GM19351 (cell line): ENCODE measurements at regions not wholly inside any gene's neighbourhood (a gene's known extent, or its start where the extent isn't known, plus 50 kb on each side); places are given as distances from the start of the nearest gene placed in this dataset.
"Not testable (repeated sequence)": the region's sequence is repeated elsewhere in the genome, so short reads cannot be mapped to it uniquely, and the experiment has no call there.

Source experiments
- ATAC-seq: cut with Tn5 transposase; IDR thresholded peaks from one replicate; pipeline ENCODE4 v1.9.1; 2021; ENCODE audit warnings: mild to moderate bottlenecking, moderate library complexity; ENCODE audit not compliant: unreplicated experiment

GRCh38 chr6:28621268-28621667 lies 95.6 kb downstream of the GPX5 start:
- ATAC-seq = not testable (repeated sequence)

GRCh38 chr6:28623242-28623641 lies 97.6 kb downstream of the GPX5 start:
- not testable (repeated sequence) for ATAC-seq

- not testable (repeated sequence) for ATAC-seq
Observed at GRCh38 chr6:28626386-28626785, 100.7 kb downstream of the GPX5 start.

GRCh38 chr6:28632326-28632851 lies 106.7 kb downstream of the GPX5 start:
- ATAC-seq = no peak

GRCh38 chr6:28633445-28634215 lies 107.9 kb downstream of the GPX5 start:
- no peak for ATAC-seq

GRCh38 chr6:28634411-28634760 lies 108.7 kb downstream of the GPX5 start:
- no peak for ATAC-seq

GRCh38 chr6:28634761-28635546 lies 109.3 kb downstream of the GPX5 start:
- ATAC-seq = no peak

GRCh38 chr6:28635547-28636158 lies 110.0 kb downstream of the GPX5 start:
- ATAC-seq = no peak

- no peak for ATAC-seq
Observed at GRCh38 chr6:28638787-28639430, 113.2 kb downstream of the GPX5 start.

- ATAC-seq = not testable (repeated sequence)
Observed at GRCh38 chr6:28639445-28640290, 114.0 kb downstream of the GPX5 start.

- no peak for ATAC-seq
Observed at GRCh38 chr6:28643017-28643740, 117.5 kb downstream of the GPX5 start.

GRCh38 chr6:28646650-28647049 lies 121.0 kb downstream of the GPX5 start:
- ATAC-seq = no peak

GRCh38 chr6:28648035-28648877 lies 122.6 kb downstream of the GPX5 start:
- no peak for ATAC-seq

- ATAC-seq = no peak
Observed at GRCh38 chr6:28648878-28649375, 123.2 kb downstream of the GPX5 start.

GRCh38 chr6:28651161-28651560 lies 125.5 kb downstream of the GPX5 start:
- no peak for ATAC-seq

- no peak for ATAC-seq
Observed at GRCh38 chr6:28653876-28654275, 128.2 kb downstream of the GPX5 start.

- no peak for ATAC-seq
Observed at GRCh38 chr6:28655164-28655563, 129.5 kb downstream of the GPX5 start.

GRCh38 chr6:28656715-28657114 lies 131.0 kb downstream of the GPX5 start:
- ATAC-seq = no peak
